ENCODE measurements at regions not wholly inside any gene's neighbourhood (a gene's known extent, or its start where the extent isn't known, plus 50 kb on each side); places are given as distances from the start of the nearest gene placed in this dataset.

GRCh38 chr5:153881687-153882086 lies 157.0 kb downstream of the FAM114A2 start:
- no peak for DNase-seq
- peaks cover 0 to 5% (median 0%) of the 10 kb centered on the region in 7 donors for H3K27me3 ChIP-seq
- intact Hi-C loops (cut with DNase I) = no loop called here
- H3K36me3 ChIP-seq = no peaks in the 10 kb centered on the region
- no peaks in the 10 kb centered on the region for H3K9me3 ChIP-seq
- WGBS, 2 donors = 54 to 68% methylated on average over 1 of the region's 1 CpG
- no peak overlapping the region for H3K27ac ChIP-seq
- no peak overlapping the region for H3K4me3 ChIP-seq
- TF ChIP-seq, protein P1, sequence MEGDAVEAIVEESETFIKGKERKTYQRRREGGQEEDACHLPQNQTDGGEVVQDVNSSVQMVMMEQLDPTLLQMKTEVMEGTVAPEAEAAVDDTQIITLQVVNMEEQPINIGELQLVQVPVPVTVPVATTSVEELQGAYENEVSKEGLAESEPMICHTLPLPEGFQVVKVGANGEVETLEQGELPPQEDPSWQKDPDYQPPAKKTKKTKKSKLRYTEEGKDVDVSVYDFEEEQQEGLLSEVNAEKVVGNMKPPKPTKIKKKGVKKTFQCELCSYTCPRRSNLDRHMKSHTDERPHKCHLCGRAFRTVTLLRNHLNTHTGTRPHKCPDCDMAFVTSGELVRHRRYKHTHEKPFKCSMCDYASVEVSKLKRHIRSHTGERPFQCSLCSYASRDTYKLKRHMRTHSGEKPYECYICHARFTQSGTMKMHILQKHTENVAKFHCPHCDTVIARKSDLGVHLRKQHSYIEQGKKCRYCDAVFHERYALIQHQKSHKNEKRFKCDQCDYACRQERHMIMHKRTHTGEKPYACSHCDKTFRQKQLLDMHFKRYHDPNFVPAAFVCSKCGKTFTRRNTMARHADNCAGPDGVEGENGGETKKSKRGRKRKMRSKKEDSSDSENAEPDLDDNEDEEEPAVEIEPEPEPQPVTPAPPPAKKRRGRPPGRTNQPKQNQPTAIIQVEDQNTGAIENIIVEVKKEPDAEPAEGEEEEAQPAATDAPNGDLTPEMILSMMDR (IDR thresholded peaks at IDR 0.05) = no peak
- ATAC-seq = no peak
- no peaks in the 10 kb centered on the region for H3K4me1 ChIP-seq

DNA sequence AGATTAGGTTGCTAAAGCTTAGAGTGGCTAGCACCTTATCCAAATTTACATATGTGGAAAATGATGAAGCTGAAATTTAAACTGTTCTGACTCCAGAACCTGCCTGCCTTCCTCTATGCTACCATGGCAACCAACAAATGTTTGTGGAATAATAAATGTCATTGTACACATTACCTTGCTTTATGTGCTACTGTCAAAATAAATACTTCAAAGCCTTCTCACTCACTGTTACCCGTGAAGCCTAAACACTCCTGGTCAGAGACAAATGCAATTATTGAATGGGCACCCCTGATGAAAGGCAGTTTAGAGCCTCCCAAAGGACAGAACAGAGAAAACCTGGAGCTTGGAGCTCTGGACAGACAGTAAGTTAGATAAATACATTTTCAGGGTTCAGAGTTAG lies 158.6 kb downstream of the FAM114A2 start:
- H3K27ac ChIP-seq = no peak overlapping the region
- 67 to 76% methylated on average over 1 of the region's 1 CpG for WGBS, 2 donors
- intact Hi-C loops (cut with DNase I) = no loop called here
- H3K27me3 ChIP-seq = no peaks in the 10 kb centered on the region
- H3K4me3 ChIP-seq = no peak overlapping the region
- TF ChIP-seq, protein P1 (IDR thresholded peaks at IDR 0.05) = no peak
- ATAC-seq (no peak), DNase-seq (no peak)
- H3K9me3 ChIP-seq = peaks cover 0 to 2% (median 0%) of the 10 kb centered on the region in 11 donors
- no peaks in the 10 kb centered on the region for H3K4me1 ChIP-seq
- H3K36me3 ChIP-seq = no peaks in the 10 kb centered on the region

- H3K27me3 ChIP-seq = no peaks in the 10 kb centered on the region
- no peak overlapping the region for H3K27ac ChIP-seq
- TF ChIP-seq, protein P1 (IDR thresholded peaks at IDR 0.05) = no peak
- H3K36me3 ChIP-seq = no peaks in the 10 kb centered on the region
- peaks cover 0 to 7% (median 0%) of the 10 kb centered on the region in 11 donors for H3K9me3 ChIP-seq
- H3K4me1 ChIP-seq = no peaks in the 10 kb centered on the region
- intact Hi-C loops (cut with DNase I) = no loop called here
- no peak for DNase-seq
- no peak overlapping the region for H3K4me3 ChIP-seq
- ATAC-seq = no peak
These were observed 159.1 kb downstream of the FAM114A2 start for GRCh38 chr5:153879596-153879995.

GRCh38 chr5:153866176-153866575 lies 172.5 kb downstream of the FAM114A2 start:
- Histone ChIP-seq H3K4me1 (no peaks in the 10 kb centered on the region), H3K4me3 (no peak overlapping the region), H3K27me3 (no peaks in the 10 kb centered on the region), H3K27ac (no peak overlapping the region), H3K36me3 (no peaks in the 10 kb centered on the region), H3K9me3 (peaks cover 0 to 3% (median 0%) of the 10 kb centered on the region in 11 donors)
- TF ChIP-seq, protein P1 (IDR thresholded peaks at IDR 0.05) = no peak
- intact Hi-C loops (cut with DNase I) = no loop called here
- ATAC-seq = no peak
- no peak for DNase-seq
- 68 to 71% methylated on average over 4 of the region's 4 CpGs for WGBS, 2 donors

- Histone ChIP-seq H3K27me3 (no peaks in the 10 kb centered on the region), H3K4me1 (no peaks in the 10 kb centered on the region), H3K9me3 (no peaks in the 10 kb centered on the region), H3K4me3 (no peak overlapping the region), H3K27ac (no peak overlapping the region), H3K36me3 (no peaks in the 10 kb centered on the region)
- WGBS, 2 donors = 64 to 75% methylated on average over 2 of the region's 2 CpGs
- intact Hi-C loops (cut with DNase I) = no loop called here
- TF ChIP-seq, protein P1 (IDR thresholded peaks at IDR 0.05) = no peak
- no peak for DNase-seq
- no peak for ATAC-seq
These were observed 173.7 kb downstream of the FAM114A2 start for GRCh38 chr5:153865016-153865415.
